Gastrocnemius medialis (tissue), 4 donors: ENCODE measurements at regions not wholly inside any gene's neighbourhood (a gene's known extent, or its start where the extent isn't known, plus 50 kb on each side); places are given as distances from the start of the nearest gene placed in this dataset.

Experiments
- CTCF ChIP-seq, 5 experiments: fragments of 450-650 bp in 3 of 5; fragments of 200-600 bp in 2 of 5; sonication (generic) in 2 of 5; IDR thresholded peaks in 4 of 5; conservative IDR thresholded peaks in 1 of 5; 1 replicate in 4 of 5; 2 replicates in 1 of 5; pipeline ENCODE4 v1.5.1; 2016 to 2019; ENCODE audit warnings: antibody characterized with exemption in 5 of 5, mild to moderate bottlenecking in 3 of 5, moderate library complexity in 3 of 5
- POLR2A ChIP-seq, 2 donors: fragments of 450-650 bp; IDR thresholded peaks; one replicate each; pipeline ENCODE4 v1.6.1; 2017; ENCODE audit warnings: antibody characterized with exemption in 2 of 2, mild to moderate bottlenecking in 2 of 2, moderate library complexity in 2 of 2

DNA sequence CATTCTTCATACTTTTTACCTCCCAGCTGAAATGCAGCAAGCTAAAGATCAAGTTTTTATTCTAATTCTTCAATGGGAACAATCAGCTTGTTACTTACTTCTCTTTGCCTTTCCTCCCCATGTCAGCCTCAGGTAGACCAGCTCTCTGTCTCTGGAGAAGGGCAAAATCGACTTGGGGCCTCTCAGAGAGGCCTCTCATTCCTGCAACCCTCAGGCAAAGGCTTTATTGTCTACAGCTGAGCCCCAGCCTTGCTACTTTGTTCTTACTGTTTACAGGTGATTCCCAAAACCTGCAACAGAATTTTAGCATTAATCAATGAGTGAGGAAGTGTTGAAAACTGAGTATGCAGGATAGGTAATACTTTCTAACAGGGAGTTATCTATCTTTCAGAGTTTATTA, 148.6 kb downstream of the KIF2B start:
- TF ChIP-seq CTCF (IDR thresholded peaks at IDR 0.05 in 4 of 5, conservative IDR thresholded peaks at IDR 0.05 in 1 of 5): no peak
- no peak for TF ChIP-seq POLR2A (IDR thresholded peaks at IDR 0.05)
